GM19035 (cell line): ENCODE measurements at regions not wholly inside any gene's neighbourhood (a gene's known extent, or its start where the extent isn't known, plus 50 kb on each side); places are given as distances from the start of the nearest gene placed in this dataset.

ENCODE experiments used
- ATAC-seq: cut with Tn5 transposase; IDR thresholded peaks from one replicate; pipeline ENCODE4 v1.9.1; 2021; ENCODE audit not compliant: unreplicated experiment

DNA sequence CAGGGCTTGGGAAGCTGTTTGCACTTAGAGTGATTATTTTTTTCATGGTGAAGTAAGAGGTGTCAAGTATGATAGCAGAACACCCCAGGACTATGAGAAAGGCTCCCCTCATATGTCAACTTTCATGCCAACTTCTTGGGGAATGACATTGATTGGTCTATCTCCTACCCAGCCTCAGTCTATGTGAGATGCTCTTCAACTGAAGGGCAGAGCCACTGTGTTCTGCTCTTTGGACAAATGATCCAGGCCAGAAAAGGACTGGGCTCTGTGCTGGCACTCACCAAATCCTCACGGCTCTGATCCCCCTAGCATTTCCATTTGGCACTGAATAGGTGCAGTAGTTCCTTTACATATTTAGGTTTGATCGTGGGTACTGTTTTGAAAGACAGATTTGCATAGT lies 151.1 kb downstream of the DMRT2 start:
- no peak for ATAC-seq

DNA sequence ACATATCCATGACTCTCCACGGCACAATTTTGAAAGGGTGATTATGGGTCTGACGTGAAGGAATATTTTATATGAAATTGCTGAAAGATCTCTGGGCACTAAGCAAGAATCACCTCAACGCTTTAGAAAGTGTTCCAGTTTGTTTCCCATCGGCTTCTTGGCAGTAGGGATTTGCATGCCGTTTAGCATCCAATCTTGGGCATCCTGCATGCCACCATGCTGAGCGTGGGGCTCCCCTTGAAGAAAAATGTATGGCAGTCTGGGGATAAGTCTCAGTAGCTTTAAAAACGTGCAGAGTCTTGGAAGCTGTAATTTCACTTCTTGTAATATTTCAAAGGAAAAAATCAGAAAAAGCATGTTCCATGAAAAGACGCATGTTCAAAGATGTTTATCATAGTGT lies 151.7 kb downstream of the DMRT2 start:
- no peak for ATAC-seq

DNA sequence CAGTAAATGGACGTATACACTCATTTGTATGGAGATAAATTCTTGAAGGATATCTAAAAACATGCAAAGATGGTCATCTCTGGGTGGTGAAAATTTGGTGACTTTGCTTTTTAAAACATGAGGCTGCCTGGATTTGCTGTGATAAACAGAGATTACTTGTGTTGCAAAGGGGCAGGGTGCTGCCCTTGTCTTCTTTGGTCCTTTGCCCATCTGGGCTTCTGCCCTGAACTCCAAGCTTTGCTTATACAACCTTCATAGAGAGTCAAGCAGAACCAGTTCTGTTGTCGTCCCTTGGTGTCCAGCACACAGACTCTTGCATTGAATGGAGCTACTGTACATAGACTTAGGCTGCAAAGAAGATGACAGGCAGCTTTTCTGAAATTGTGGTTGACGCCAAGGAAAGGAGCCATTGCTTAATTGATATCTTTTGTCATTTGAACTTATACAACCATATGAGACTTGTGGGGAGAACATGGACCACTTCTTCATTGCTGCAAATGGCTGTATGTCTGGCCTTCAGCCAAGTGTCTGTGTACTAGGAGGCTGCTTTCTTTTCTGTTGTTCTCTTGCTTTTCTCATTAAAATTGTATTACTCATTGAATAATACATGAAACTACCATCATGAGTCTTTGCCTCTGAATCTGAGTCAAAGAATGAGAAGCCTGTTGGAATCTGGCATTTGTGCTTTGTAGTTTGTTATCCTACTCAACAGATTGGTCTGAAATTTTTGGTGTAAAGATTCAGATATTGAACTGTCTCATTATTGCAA lies 152.5 kb downstream of the DMRT2 start:
- no peak for ATAC-seq

DNA sequence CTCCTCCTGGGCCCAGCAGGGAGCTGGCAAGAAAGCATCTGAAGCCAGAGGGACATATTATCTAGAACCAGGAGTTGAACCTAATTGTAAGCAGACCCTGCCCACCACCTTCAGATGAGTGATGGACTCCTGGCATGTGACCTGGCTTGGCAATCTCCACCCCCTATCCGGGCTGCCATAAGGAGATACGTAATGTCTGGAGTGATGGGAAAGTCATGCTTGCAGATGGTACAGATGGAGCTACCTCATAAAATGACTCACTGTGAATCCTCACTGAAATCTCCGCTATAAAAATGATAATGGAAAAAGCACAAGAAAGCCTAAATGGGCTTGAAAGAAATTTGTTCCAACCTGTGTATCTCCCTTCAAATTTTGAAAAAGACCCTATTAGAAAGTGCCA lies 157.5 kb downstream of the DMRT2 start:
- ATAC-seq: no peak

DNA sequence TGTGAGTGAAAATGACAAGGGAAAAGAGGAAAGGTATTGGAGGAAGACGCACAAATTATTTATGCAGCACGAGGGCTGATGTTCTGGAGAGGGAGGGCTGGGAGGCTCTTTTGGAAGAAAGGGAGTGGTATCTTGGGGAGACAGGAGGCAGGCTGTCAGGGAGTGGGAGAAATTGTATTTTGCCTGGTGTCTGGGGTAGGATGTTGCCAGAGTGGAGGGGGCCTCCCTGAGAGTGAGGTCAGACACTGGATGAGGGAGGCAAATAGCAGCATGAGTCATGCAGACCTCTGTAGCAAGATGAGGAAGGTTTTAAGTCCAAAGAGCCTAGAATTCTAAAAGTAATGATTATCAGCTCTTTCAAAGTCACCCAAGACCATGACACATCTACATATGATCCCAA lies 158.0 kb downstream of the DMRT2 start:
- ATAC-seq: no peak

DNA sequence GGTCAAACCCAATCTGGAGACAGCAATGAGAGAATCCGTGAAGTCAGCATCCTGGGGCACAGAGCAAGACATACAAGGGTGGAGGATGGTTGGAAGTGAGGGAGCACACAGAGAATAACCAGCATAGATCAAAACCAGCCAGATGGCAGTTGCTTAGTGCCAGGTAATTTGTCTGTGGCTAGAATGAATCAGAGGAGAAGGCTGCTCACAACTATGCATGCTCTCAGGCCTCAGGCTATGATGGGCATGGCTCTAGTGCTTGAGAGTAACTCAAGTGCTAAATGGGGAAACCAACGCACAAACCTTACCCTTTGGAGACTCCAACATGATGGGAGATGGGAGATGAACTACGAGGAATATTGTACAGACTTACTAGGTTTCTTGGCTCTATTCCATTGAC lies 160.8 kb downstream of the DMRT2 start:
- ATAC-seq: no peak

DNA sequence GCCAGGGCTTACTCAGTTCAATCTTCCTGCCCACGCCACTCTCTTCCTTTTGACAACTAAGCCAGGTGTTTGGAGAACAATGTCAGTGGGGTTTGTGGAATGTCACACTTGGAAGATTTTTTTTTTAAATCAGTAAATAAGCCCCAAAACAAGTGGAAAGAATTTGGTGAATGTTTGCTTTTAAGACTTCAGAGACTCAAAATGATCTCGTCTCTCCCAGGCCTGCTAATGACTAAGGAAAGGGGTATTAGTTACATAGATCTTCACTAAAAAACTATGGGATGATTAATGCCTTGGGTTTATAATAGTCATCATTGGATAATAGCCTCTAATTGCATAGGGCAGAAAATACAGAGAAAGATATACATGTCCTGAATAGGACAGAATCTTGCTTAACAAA lies 166.4 kb downstream of the DMRT2 start:
- no peak for ATAC-seq

DNA sequence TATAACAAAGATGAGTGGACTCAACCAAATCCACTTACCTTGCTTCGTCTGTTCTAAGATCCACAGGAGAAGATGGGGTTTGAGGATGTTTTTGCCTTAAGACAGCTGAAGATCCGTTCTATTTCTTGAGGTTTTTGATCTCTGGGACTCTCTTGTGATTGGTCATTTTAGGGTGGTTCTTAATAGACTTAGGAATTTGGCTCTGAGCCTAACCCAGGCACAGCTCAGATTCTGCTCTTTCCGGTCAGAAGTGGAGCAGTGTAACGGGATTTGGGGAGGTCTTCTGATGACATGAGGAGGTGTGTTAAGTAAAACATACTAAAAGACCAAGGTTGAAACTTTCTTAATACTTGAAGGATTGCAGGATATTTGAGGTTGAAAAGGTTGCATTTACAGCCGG lies 166.9 kb downstream of the DMRT2 start:
- no peak for ATAC-seq

DNA sequence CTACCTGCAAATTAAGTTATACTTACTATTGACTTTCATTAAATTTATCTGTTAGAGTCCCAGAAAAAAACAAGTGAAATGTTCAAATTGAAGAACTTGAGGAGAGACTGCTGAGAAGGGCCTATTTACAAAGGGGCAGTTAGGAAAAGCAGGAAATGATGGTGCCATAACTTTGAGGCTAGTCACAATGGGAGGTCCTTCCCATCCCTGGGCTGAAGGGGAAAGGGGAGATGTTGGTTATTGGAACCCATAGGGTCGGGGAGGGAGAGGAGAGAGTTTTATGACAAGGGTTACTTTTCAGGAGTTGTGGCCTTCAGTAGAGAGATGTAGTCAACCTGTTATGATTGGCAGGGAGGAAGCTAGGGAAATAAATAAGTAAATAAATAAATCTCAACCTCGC lies 169.1 kb downstream of the DMRT2 start:
- no peak for ATAC-seq

DNA sequence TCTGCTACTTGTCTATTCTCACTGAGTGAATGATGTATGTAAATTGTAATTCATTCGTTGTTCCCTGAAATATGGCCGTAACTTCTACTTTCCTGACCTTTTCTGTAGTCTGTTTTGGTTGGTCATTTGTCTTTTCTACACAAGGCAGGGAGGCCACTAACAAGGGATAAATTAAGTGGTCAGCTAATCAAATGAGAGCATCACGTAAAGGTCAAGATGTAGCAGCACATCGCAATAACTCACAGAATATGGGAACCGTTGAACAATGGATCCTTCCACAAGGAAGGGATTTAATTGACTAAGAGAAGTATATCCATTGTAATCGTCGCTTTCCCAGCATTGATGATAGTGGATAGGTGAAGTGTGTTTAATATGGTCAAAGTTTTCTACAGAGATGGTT lies 171.1 kb downstream of the DMRT2 start:
- ATAC-seq: no peak

DNA sequence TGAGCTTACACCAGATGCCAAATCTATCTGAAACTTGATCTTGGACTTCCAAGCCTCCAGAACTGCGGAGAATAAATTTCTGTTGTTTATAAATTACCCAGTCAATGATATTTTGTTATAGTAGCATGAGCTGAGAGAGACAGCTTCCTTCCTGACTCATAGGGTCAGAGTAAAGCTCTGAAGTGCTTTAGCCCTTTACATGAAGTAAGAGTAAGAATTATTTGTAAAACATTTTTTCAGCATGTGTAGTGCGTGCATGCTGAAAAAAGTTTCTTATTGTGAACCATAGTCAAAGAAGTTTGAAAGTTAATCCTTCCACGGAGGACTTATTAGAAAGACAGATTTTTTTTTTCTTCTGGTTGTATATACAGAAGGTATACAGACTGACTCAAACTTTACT lies 172.4 kb downstream of the DMRT2 start:
- ATAC-seq: no peak

DNA sequence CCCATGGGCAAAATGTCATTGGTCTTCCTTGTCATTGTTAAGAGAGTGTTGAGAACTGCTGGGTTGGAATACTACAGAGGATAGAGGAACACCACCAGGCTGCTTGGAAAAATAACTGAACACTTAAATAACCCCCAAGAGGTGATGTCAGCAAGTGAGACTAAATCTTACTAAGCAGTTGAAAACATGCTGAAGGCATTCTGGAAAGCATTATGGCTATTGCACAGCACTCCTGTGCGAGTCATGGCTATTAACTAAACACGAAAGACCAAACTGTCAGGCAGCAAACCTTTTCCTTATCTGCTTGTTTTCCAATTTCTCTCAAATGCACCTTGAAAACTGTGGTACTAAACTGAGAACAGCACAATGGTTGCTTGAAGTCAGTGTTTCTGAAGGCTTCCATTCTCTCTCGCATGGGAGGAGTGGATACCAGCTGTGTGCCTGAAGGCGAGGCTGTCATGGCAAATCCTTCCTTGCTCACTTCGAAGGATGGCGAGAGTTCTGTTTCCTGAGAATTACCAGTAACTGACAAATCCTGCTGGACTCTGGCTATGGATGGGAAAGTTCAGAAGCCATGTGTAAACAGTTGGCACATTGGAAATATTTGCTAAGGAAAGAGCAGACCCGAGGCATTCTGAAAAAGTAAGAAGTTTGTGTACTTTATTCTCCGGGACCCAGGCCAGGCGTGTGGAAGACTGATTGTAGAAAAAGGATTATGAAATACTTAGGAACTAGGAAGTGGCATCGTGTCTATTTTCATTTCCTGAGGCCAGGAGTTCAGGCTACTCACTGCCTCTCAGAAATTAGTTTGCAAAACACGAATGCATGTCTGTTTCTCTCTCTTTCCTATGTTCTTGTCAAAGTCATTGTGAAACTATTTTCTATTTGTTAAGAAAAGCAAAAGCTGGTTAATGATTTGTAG lies 182.1 kb downstream of the DMRT2 start:
- ATAC-seq: no peak

DNA sequence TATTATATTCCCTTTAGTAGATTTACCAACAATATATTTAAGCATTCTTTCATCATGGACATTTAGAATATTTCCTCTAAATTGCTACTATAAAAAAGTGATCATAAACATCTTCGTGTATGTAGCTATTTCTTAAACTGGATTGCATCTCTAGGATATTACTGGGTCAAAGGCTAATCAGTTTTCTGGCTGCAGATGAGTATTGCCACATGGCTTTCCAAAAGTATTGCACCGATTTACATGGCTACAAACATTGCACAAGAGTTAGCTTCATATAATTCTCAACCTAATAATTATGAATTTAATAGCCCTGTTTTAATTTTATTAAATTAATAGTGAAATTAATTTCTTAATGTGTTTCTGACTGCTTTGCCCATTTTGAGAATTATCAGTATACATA lies 183.4 kb downstream of the DMRT2 start:
- ATAC-seq: no peak

DNA sequence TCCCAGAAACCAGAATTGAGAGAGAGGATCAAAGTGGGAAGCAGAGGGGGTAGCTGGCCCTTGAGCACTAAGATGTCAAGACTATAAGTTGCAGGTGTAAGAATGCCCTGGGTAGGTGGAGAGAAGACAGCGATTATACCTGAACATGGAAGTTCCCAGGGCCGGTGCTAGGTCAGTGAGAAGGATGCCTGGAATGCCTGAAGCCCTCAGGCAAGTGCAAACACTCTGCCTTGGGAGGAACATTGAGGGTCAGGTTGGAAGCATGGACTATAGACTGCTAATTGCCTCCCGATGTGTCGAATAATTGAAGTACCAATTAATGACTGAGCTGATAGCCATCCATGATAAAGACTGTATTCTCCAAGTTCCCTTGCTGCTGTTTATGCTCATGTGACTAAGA lies 185.5 kb downstream of the DMRT2 start:
- ATAC-seq: no peak

DNA sequence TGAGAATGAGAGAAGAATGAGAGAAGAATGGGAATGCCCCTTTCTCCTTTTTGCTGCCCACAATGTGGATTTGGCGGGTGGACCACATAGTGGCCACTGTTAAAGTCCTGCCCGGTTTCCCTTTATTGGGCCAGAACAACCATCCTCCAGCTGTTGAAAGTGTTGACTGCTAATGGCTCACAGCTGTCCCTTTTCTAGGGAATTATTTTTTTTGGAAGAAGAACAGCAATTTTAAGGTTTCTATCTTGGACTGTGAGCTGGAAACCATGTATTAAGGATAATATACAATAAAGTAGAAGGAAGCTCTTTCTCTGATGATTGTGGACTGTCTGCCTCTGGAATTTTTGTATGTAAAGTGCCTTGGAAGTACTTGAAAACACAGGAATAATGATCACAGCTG lies 185.9 kb downstream of the DMRT2 start:
- ATAC-seq: no peak

DNA sequence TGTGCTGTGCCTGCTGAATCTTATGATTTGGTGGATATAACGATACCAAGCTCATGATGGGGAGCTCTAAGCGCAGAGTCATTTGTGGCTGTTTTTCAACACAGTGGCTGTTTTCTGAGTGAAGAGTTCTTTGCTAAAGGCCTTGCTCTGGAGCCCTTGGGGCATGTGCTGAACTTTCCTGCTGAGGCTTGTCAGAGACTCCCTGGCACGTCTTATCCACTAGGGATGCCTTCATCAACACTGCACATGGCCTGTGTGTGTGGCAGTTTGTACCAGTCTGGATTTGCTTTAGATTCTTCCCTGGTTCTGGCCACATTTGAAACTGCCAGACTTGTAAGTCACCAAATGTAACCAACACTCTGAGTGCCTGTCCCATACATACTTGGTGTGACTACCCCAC lies 188.2 kb downstream of the DMRT2 start:
- ATAC-seq: no peak

DNA sequence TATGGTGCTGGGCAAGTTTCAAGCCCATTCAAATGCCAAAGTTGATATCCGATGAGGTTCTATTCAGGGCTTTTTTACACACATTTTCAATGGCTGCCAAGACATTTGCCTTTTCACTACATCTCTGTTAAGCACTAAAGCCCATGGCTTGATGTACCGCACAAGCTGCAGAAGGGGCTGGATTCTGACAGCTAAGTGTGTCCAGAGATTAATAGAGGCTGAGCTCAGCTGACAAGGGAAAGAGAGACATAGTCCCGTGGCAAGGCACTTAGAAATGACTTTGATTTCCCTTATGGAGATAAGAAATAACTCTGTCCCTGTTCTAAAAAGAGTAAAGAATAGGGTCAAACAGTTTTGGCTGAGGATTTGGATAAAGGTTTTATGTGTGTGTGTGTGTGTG lies 198.6 kb downstream of the DMRT2 start:
- no peak for ATAC-seq

DNA sequence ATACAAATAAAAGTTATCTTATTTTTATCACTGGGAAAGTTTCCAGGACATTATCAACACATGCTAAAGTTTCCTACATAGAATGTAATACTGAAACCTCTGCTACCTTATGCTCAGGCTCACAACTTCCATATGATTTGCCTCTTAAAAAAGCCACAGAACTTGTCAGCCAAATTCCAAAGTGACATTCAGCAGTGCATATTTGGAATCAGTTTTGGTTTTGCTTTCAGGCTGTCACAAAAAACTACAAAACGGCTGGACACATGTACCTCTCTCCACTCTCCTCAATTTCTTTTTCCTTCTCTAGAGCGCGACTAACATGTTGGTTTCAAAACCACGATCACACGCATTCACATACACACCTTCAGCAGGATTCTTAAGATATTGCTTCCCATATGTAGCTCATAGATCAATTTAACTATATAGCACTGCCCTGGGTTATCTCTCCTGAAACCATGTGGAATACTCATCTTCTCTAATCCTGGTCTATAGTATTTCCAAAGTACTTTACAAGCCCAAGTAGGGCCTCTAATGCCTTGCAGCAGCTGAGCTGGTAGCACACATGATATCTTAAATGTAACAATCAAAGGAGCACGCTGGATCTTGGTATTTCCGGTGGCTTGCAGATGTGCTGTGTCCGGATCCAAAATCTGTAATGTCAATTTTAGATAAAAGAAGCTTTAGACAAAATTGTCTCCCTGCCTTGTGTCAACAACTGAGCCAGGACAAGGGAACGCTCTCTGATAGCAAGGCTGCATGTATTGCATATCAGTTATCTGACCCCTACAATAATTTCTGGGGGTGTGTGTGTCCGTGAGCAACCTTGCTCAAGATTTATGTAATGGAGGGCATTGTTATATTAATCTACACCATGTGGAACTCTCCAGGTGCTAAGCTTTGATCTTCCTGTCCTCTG lies 203.2 kb downstream of the DMRT2 start:
- ATAC-seq: no peak

DNA sequence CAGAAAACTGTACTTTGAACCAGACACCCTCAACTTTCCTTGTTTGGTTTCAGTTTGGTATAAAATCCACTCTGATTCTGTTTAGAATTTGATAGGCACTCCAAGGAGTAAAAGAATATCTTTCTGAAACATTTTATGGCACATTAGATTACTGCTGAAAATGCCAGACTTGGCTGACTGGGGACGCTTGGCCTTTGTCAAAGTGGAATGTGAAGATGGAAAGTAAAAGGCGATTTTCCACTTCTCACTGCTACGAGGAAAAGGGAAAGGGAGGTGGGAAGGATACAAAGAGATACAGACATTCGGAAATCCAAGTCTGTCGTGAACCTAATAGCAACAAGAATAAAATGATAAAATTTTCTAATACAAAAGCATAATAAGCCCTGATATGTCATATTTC lies 203.9 kb downstream of the DMRT2 start:
- ATAC-seq: no peak

DNA sequence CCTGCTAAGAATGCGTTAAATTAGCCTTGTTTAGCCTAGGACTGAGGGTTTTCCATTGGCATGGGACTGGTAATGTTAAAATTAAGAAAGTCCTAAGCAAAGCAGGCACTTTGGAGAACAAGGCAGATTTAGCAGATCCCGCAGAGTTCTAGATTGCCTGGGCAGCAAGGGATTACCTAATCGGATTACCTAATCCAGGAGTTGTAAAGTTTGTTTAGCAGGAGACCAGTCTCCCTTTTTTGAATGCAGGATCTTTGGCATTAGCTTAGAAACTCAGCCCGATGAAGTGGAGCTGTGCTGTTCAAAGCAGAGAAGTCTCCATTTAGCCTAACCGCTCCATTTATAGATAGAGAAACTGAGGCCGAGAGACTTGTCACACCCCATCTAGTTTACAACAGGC lies 206.0 kb downstream of the DMRT2 start:
- no peak for ATAC-seq

DNA sequence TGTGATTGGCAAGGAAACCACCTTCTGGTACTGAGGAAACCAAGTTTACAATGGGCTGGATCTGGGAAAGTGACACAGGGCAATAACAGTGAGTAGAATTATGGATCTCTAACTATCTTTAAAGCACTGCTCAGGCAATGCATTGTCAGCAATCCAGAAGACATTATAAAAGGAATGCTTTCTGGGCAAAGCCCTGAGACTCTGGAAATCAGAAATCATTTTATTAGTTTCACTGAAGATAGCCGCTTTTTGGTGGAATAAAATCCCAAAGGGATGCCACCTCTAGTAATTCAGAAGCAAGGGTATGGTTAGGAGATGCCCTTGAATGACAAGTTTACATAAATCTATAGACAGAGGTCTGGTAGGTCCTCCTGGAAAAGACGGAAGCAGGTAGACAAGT lies 211.1 kb downstream of the DMRT2 start:
- no peak for ATAC-seq
